ENCODE measurements at regions not wholly inside any gene's neighbourhood (a gene's known extent, or its start where the extent isn't known, plus 50 kb on each side); places are given as distances from the start of the nearest gene placed in this dataset.

- no peaks in the 10 kb centered on the region for H3K4me1 ChIP-seq (ENCODE audit: control insufficient read depth in 4 of 4, insufficient read depth in 4 of 4, low read length in 3 of 4)
- H3K9me3 ChIP-seq (ENCODE audit: control insufficient read depth in 4 of 4, low read length in 3 of 4): no peaks in the 10 kb centered on the region
- no peaks in the 10 kb centered on the region for H3K27me3 ChIP-seq (ENCODE audit: control insufficient read depth in 4 of 4, insufficient read depth in 4 of 4, low read length in 3 of 4)
- no peak overlapping the region for H3K4me3 ChIP-seq (ENCODE audit: low read depth in 1 of 3, low read length in 3 of 3)
- H3K9ac ChIP-seq (ENCODE audit: low read depth in 1 of 2, low read length in 2 of 2): no peak overlapping the region
- no peak for DNase-seq (ENCODE audit: low spot score)
- no peak overlapping the region for H3K27ac ChIP-seq (ENCODE audit: low read depth in 1 of 2, low read length in 2 of 2)
- WGBS: 85% methylated on average over 5 of the region's 5 CpGs
- no peaks in the 10 kb centered on the region for H3K36me3 ChIP-seq (ENCODE audit: control insufficient read depth in 4 of 4, insufficient read depth in 3 of 4, low read depth in 1 of 4, low read length in 3 of 4)
- no peak for TF ChIP-seq MAX (IDR thresholded peaks at IDR 0.05)
- no peak for TF ChIP-seq TAF1 (conservative IDR thresholded peaks at IDR 0.05)
- TF ChIP-seq YY1 (IDR thresholded peaks at IDR 0.05): no peak
- no peak for TF ChIP-seq CTCF (IDR thresholded peaks at IDR 0.05; ENCODE audit: low read depth, low read length, missing input control)
- TF ChIP-seq EGR1 (IDR thresholded peaks at IDR 0.05; ENCODE audit: low read depth in 2 of 2): no peak
- TF ChIP-seq RXRA (IDR thresholded peaks at IDR 0.05): no peak
- TF ChIP-seq SP1 (IDR thresholded peaks at IDR 0.05): no peak
- TF ChIP-seq GABPA (IDR thresholded peaks at IDR 0.05 in 1 of 2, conservative IDR thresholded peaks at IDR 0.05 in 1 of 2): no peak
- TF ChIP-seq ATF3 (IDR thresholded peaks at IDR 0.05): no peak
- no peak for TF ChIP-seq NR2F2 (IDR thresholded peaks at IDR 0.05)
Observed at GRCh38 chr5:138636398-138636944, 61.3 kb upstream of the HSPA9 start.

GRCh38 chr5:138635708-138636107 is 60.5 kb upstream of the HSPA9 start:
- WGBS: 87% methylated on average over 5 of the region's 5 CpGs
- no peaks in the 10 kb centered on the region for H3K4me1 ChIP-seq (ENCODE audit: control insufficient read depth in 4 of 4, insufficient read depth in 4 of 4, low read length in 3 of 4)
- DNase-seq (ENCODE audit: low spot score): no peak
- H3K9me3 ChIP-seq (ENCODE audit: control insufficient read depth in 4 of 4, low read length in 3 of 4): no peaks in the 10 kb centered on the region
- TF ChIP-seq HNF4A (conservative IDR thresholded peaks at IDR 0.05): no peak
- TF ChIP-seq CTCF (IDR thresholded peaks at IDR 0.05; ENCODE audit: low read depth, low read length, missing input control): no peak
- no peak for TF ChIP-seq REST (IDR thresholded peaks at IDR 0.05)
- TF ChIP-seq HNF4G (IDR thresholded peaks at IDR 0.05): no peak
- TF ChIP-seq MAX (IDR thresholded peaks at IDR 0.05): no peak
- TF ChIP-seq EGR1 (IDR thresholded peaks at IDR 0.05; ENCODE audit: low read depth in 2 of 2): no peak
- no peak for TF ChIP-seq NR2F2 (IDR thresholded peaks at IDR 0.05)
- no peak for TF ChIP-seq FOXA1 (IDR thresholded peaks at IDR 0.05)
- no peak for TF ChIP-seq RXRA (IDR thresholded peaks at IDR 0.05)
- no peak for TF ChIP-seq ATF3 (IDR thresholded peaks at IDR 0.05)
- TF ChIP-seq TAF1 (conservative IDR thresholded peaks at IDR 0.05): no peak
- no peak for TF ChIP-seq ZBTB33 (IDR thresholded peaks at IDR 0.05)
- TF ChIP-seq GABPA (IDR thresholded peaks at IDR 0.05 in 1 of 2, conservative IDR thresholded peaks at IDR 0.05 in 1 of 2): no peak
- TF ChIP-seq RAD21 (IDR thresholded peaks at IDR 0.05): no peak
- TF ChIP-seq SP1 (IDR thresholded peaks at IDR 0.05): no peak
- no peak for TF ChIP-seq FOXA2 (IDR thresholded peaks at IDR 0.05)
- no peak for TF ChIP-seq YY1 (IDR thresholded peaks at IDR 0.05)
- TF ChIP-seq JUND (IDR thresholded peaks at IDR 0.05): no peak
- H3K27ac ChIP-seq (ENCODE audit: low read depth in 1 of 2, low read length in 2 of 2): no peak overlapping the region
- H3K4me3 ChIP-seq (ENCODE audit: low read depth in 1 of 3, low read length in 3 of 3): no peak overlapping the region
- no peaks in the 10 kb centered on the region for H3K36me3 ChIP-seq (ENCODE audit: control insufficient read depth in 4 of 4, insufficient read depth in 3 of 4, low read depth in 1 of 4, low read length in 3 of 4)
- H3K9ac ChIP-seq (ENCODE audit: low read depth in 1 of 2, low read length in 2 of 2): no peak overlapping the region
- H3K27me3 ChIP-seq (ENCODE audit: control insufficient read depth in 4 of 4, insufficient read depth in 4 of 4, low read length in 3 of 4): no peaks in the 10 kb centered on the region
